Spleen (tissue), 11 donors: ENCODE measurements at regions not wholly inside any gene's neighbourhood (a gene's known extent, or its start where the extent isn't known, plus 50 kb on each side); places are given as distances from the start of the nearest gene placed in this dataset.

Experiments used
- DNase-seq: peaks from one replicate; pipeline ENCODE4 v3.0.0-alpha.2; 2020
- H3K27ac ChIP-seq, 8 donors: fragments of 200-600 bp; sonication (generic) in 7 of 8; 1 replicate in 4 of 8; 2 replicates in 4 of 8; pipeline versions ENCODE4 v1.5.0 to v1.8.0; 2016 to 2021; ENCODE audit warnings: inconsistent platforms in 4 of 8, mild to moderate bottlenecking in 4 of 8, moderate library complexity in 1 of 8
- H3K27me3 ChIP-seq, 7 donors: fragments of 200-600 bp; sonication (generic) in 6 of 7; replicated peaks in 1 of 7; 1 replicate in 4 of 7; 2 replicates in 3 of 7; pipeline versions ENCODE4 v1.5.0 to v1.8.0; 2016 to 2021; ENCODE audit warnings: inconsistent platforms in 3 of 7, mild to moderate bottlenecking in 1 of 7
- H3K36me3 ChIP-seq, 6 donors: fragments of 200-600 bp; sonication (generic) in 5 of 6; 1 replicate in 4 of 6; 2 replicates in 2 of 6; pipeline versions ENCODE4 v1.5.0 to v1.8.0; 2016 to 2021; ENCODE audit warnings: inconsistent platforms in 2 of 6
- H3K4me1 ChIP-seq, 6 donors: fragments of 200-600 bp; sonication (generic) in 5 of 6; 1 replicate in 3 of 6; 2 replicates in 3 of 6; pipeline versions ENCODE4 v1.5.0 to v1.8.0; 2016 to 2021; ENCODE audit warnings: inconsistent platforms in 3 of 6
- H3K4me3 ChIP-seq, 8 donors: fragments of 200-600 bp; sonication (generic) in 7 of 8; 1 replicate in 4 of 8; 2 replicates in 4 of 8; pipeline versions ENCODE4 v1.5.0 to v1.8.0; 2016 to 2021; ENCODE audit warnings: inconsistent platforms in 4 of 8, mild to moderate bottlenecking in 4 of 8, moderate library complexity in 2 of 8
- H3K9me3 ChIP-seq, 8 donors: fragments of 200-600 bp; sonication (generic) in 7 of 8; 1 replicate in 4 of 8; 2 replicates in 4 of 8; pipeline versions ENCODE4 v1.5.0 to v1.8.0; 2016 to 2021; ENCODE audit warnings: inconsistent platforms in 4 of 8
- POLR2A ChIP-seq, 3 donors: fragments of 450-650 bp; IDR thresholded peaks; one replicate each; pipeline ENCODE4 v1.5.1; 2017; ENCODE audit warnings: antibody characterized with exemption in 3 of 3, mild to moderate bottlenecking in 1 of 3
- POLR2AphosphoS5 ChIP-seq, 3 donors: sonication (generic); formaldehyde crosslinking; IDR thresholded peaks; one replicate each; pipeline ENCODE4 v1.5.1; 2017; ENCODE audit warnings: antibody characterized with exemption in 3 of 3
- WGBS, 5 donors: extraction: QIAGEN DNeasy Blood & Tissue Kit in 3 of 5; methylation state at CpG; one replicate each; pipeline versions ENCODE4 v1.1.5 to v1.1.7; 2013 to 2018; 5-methylcytosine and 5-hydroxymethylcytosine counted together
- intact Hi-C: fragments of 100-400 bp; cut with DNase I; formaldehyde crosslinking; loops from one replicate; pipeline ENCODE4 v1.15.0; 2023; ENCODE audit warnings: low total_unique reads
- TF ChIP-seq, protein P1 (sequence below), 11 experiments: fragments of 200-600 bp in 7 of 11; fragments of 450-650 bp in 4 of 11; sonication (generic) in 4 of 11; IDR thresholded peaks in 8 of 11; conservative IDR thresholded peaks in 3 of 11; 1 replicate in 7 of 11; 2 replicates in 4 of 11; pipeline versions ENCODE4 v1.4.0 to v1.8.0; 2016 to 2021; ENCODE audit warnings: antibody characterized with exemption in 11 of 11, inconsistent platforms in 4 of 11, mild to moderate bottlenecking in 1 of 11
- donor health status: healthy with polysubstance abuse.
- donor health status: DM: no; HTN: no; CAD: no; lungs with moderate emphysema.
- donor health status: DM: no; HTN: no; CAD: no.
- donor health status: Bipolar disorder and iron deficiency.
- donor health status: healthy.
- donor health status: DM: no; HTN: no; CAD: no.
- donor health status: DM: yes; HTN: yes; CAD: no.

GRCh38 chr9:74309654-74310053 is 187.5 kb upstream of the RORB start:
- peaks cover 0 to 14% (median 8%) of the 10 kb centered on the region in 8 donors for H3K9me3 ChIP-seq
- H3K36me3 ChIP-seq: no peaks in the 10 kb centered on the region
- no peak for DNase-seq
- H3K4me1 ChIP-seq: no peaks in the 10 kb centered on the region
- intact Hi-C loops: no loop called here
- no peak overlapping the region for H3K4me3 ChIP-seq
- 51 to 71% (median 60%) methylated on average over 2 of the region's 2 CpGs for WGBS, 5 donors
- H3K27ac ChIP-seq: no peak overlapping the region
- TF ChIP-seq POLR2AphosphoS5 (IDR thresholded peaks at IDR 0.05): no peak
- TF ChIP-seq POLR2A (IDR thresholded peaks at IDR 0.05): no peak
- TF ChIP-seq, protein P1, sequence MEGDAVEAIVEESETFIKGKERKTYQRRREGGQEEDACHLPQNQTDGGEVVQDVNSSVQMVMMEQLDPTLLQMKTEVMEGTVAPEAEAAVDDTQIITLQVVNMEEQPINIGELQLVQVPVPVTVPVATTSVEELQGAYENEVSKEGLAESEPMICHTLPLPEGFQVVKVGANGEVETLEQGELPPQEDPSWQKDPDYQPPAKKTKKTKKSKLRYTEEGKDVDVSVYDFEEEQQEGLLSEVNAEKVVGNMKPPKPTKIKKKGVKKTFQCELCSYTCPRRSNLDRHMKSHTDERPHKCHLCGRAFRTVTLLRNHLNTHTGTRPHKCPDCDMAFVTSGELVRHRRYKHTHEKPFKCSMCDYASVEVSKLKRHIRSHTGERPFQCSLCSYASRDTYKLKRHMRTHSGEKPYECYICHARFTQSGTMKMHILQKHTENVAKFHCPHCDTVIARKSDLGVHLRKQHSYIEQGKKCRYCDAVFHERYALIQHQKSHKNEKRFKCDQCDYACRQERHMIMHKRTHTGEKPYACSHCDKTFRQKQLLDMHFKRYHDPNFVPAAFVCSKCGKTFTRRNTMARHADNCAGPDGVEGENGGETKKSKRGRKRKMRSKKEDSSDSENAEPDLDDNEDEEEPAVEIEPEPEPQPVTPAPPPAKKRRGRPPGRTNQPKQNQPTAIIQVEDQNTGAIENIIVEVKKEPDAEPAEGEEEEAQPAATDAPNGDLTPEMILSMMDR (IDR thresholded peaks at IDR 0.05 in 8 of 11, conservative IDR thresholded peaks at IDR 0.05 in 3 of 11): no peak
- no peaks in the 10 kb centered on the region for H3K27me3 ChIP-seq

DNA sequence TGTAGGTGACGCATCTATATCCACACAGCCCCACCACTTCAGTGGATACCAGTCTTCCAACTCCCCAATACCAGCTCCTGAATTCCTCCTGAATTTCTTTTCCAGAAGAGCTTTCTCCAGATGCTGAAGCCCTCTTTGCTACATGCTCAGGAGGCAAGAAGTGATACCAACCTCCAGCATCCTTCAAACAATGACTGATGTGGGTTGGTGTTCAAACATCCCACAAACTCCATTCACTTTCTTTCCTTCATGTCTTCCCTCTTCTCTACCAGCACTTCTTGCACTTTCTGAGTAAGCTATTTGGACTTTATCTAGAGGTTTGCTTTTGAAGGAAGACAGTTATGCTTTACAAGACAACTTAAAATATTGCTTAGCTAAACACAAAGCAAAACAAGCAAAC is 179.9 kb upstream of the RORB start:
- peaks cover 0 to 25% (median under 1%) of the 10 kb centered on the region in 8 donors for H3K9me3 ChIP-seq
- 0 to 96% (median 35%) methylated on average over 1 of the region's 1 CpG for WGBS, 5 donors
- no peaks in the 10 kb centered on the region for H3K27me3 ChIP-seq
- H3K27ac ChIP-seq: no peak overlapping the region
- no peaks in the 10 kb centered on the region for H3K36me3 ChIP-seq
- TF ChIP-seq, protein P1 (IDR thresholded peaks at IDR 0.05 in 8 of 11, conservative IDR thresholded peaks at IDR 0.05 in 3 of 11): no peak
- no peak for TF ChIP-seq POLR2AphosphoS5 (IDR thresholded peaks at IDR 0.05)
- TF ChIP-seq POLR2A (IDR thresholded peaks at IDR 0.05): no peak
- H3K4me3 ChIP-seq: no peak overlapping the region
- intact Hi-C loops: no loop called here
- DNase-seq: no peak
- no peaks in the 10 kb centered on the region for H3K4me1 ChIP-seq

- intact Hi-C loops: no loop called here
- Histone ChIP-seq H3K27ac (no peak overlapping the region), H3K9me3 (peaks cover 0 to 9% (median 0%) of the 10 kb centered on the region in 8 donors), H3K27me3 (no peaks in the 10 kb centered on the region), H3K4me3 (no peak overlapping the region), H3K36me3 (no peaks in the 10 kb centered on the region), H3K4me1 (no peaks in the 10 kb centered on the region)
- TF ChIP-seq, protein P1 (IDR thresholded peaks at IDR 0.05 in 8 of 11, conservative IDR thresholded peaks at IDR 0.05 in 3 of 11): no peak
- no peak for TF ChIP-seq POLR2AphosphoS5 (IDR thresholded peaks at IDR 0.05)
- TF ChIP-seq POLR2A (IDR thresholded peaks at IDR 0.05): no peak
- no peak for DNase-seq
- 36 to 69% (median 51%) methylated on average over 2 of the region's 2 CpGs for WGBS, 5 donors
These were observed 175.7 kb upstream of the RORB start for GRCh38 chr9:74321396-74321795.

- TF ChIP-seq POLR2AphosphoS5 (IDR thresholded peaks at IDR 0.05): no peak
- no peak for TF ChIP-seq POLR2A (IDR thresholded peaks at IDR 0.05)
- TF ChIP-seq, protein P1 (IDR thresholded peaks at IDR 0.05 in 8 of 11, conservative IDR thresholded peaks at IDR 0.05 in 3 of 11): no peak
- Histone ChIP-seq H3K27ac (no peak overlapping the region), H3K36me3 (no peaks in the 10 kb centered on the region), H3K9me3 (peaks cover 0 to 8% (median 0%) of the 10 kb centered on the region in 8 donors), H3K4me1 (no peaks in the 10 kb centered on the region), H3K27me3 (no peaks in the 10 kb centered on the region), H3K4me3 (no peak overlapping the region)
- DNase-seq: no peak
- intact Hi-C loops: no loop called here
- WGBS, 5 donors: 43 to 56% (median 48%) methylated on average over 3 of the region's 3 CpGs
These were observed 174.3 kb upstream of the RORB start for GRCh38 chr9:74322661-74323314.
